Ishikawa (cell line): ENCODE measurements at regions not wholly inside any gene's neighbourhood (a gene's known extent, or its start where the extent isn't known, plus 50 kb on each side); places are given as distances from the start of the nearest gene placed in this dataset.

Experiments used
- CEBPB ChIP-seq: IDR thresholded peaks from 2 replicates; pipeline ENCODE4 v1.6.1; 2012
- EP300 ChIP-seq: IDR thresholded peaks from 2 replicates; pipeline ENCODE4 v1.6.1; 2012; ENCODE audit warnings: borderline replicate concordance
- NFIC ChIP-seq: IDR thresholded peaks from 2 replicates; pipeline ENCODE4 v1.6.1; 2012
- RAD21 ChIP-seq: IDR thresholded peaks from 2 replicates; pipeline ENCODE4 v1.6.1; 2012; ENCODE audit warnings: low read depth
- TCF12 ChIP-seq: IDR thresholded peaks from 2 replicates; pipeline ENCODE4 v1.6.1; 2012; ENCODE audit warnings: low read depth
- YY1 ChIP-seq: IDR thresholded peaks from 2 replicates; pipeline ENCODE4 v1.6.1; 2012; ENCODE audit warnings: low read depth
- TF ChIP-seq, protein P1 (sequence below): IDR thresholded peaks from 2 replicates; pipeline ENCODE4 v1.6.1; 2012
- TF ChIP-seq, protein P2 (sequence below): IDR thresholded peaks from 2 replicates; pipeline ENCODE4 v1.6.1; 2012; ENCODE audit warnings: low read depth, mild to moderate bottlenecking

DNA sequence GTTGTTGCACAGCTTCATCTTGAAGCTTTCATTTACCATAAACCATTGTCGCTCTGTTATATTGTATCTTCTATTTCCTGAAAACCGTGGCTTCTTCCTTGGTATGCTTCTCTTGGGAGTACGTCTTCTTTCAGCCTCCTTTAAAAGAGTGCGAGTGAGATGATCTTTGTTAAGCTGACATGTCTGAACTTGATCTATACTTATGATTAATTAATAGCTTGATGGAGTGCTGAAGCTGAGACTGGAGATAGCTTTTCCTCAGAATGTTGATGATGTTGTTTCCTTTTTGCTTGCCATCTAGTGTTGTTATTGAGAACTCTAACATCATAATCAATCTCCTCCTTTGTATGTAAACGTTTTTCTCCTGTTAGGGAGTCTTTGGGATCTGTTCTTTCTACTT is 529.3 kb upstream of the SPRY2 start:
- TF ChIP-seq, protein P1, sequence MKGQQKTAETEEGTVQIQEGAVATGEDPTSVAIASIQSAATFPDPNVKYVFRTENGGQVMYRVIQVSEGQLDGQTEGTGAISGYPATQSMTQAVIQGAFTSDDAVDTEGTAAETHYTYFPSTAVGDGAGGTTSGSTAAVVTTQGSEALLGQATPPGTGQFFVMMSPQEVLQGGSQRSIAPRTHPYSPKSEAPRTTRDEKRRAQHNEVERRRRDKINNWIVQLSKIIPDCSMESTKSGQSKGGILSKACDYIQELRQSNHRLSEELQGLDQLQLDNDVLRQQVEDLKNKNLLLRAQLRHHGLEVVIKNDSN: no peak
- TF ChIP-seq EP300: no peak
- TF ChIP-seq, protein P2, sequence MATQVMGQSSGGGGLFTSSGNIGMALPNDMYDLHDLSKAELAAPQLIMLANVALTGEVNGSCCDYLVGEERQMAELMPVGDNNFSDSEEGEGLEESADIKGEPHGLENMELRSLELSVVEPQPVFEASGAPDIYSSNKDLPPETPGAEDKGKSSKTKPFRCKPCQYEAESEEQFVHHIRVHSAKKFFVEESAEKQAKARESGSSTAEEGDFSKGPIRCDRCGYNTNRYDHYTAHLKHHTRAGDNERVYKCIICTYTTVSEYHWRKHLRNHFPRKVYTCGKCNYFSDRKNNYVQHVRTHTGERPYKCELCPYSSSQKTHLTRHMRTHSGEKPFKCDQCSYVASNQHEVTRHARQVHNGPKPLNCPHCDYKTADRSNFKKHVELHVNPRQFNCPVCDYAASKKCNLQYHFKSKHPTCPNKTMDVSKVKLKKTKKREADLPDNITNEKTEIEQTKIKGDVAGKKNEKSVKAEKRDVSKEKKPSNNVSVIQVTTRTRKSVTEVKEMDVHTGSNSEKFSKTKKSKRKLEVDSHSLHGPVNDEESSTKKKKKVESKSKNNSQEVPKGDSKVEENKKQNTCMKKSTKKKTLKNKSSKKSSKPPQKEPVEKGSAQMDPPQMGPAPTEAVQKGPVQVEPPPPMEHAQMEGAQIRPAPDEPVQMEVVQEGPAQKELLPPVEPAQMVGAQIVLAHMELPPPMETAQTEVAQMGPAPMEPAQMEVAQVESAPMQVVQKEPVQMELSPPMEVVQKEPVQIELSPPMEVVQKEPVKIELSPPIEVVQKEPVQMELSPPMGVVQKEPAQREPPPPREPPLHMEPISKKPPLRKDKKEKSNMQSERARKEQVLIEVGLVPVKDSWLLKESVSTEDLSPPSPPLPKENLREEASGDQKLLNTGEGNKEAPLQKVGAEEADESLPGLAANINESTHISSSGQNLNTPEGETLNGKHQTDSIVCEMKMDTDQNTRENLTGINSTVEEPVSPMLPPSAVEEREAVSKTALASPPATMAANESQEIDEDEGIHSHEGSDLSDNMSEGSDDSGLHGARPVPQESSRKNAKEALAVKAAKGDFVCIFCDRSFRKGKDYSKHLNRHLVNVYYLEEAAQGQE: no peak
- TF ChIP-seq NFIC: no peak
- TF ChIP-seq RAD21: no peak
- no peak for TF ChIP-seq YY1
- TF ChIP-seq CEBPB: no peak
- TF ChIP-seq TCF12: no peak
